Kidney (tissue), 13 donors: ENCODE measurements at regions not wholly inside any gene's neighbourhood (a gene's known extent, or its start where the extent isn't known, plus 50 kb on each side); places are given as distances from the start of the nearest gene placed in this dataset.

Experiments
- DNase-seq, 5 donors: peaks; one replicate each; pipeline ENCODE4 v3.0.0-alpha.2; 2013 to 2020
- FAIRE-seq: peaks from 2 replicates; lab custom pipeline; 2012; peaks lifted over from hg19 to GRCh38; lab: Jason Lieb, UNC
- H3K27ac ChIP-seq, 2 donors: one replicate each; pipeline ENCODE4 v1.7.0; 2013; ENCODE audit warnings: low read depth in 2 of 2, low read length in 2 of 2, inconsistent platforms in 1 of 2
- H3K27me3 ChIP-seq: one replicate; pipeline ENCODE4 v1.7.1; 2013; ENCODE audit warnings: low read length, inconsistent platforms; ENCODE audit not compliant: control insufficient read depth, insufficient read depth
- H3K36me3 ChIP-seq, 3 donors: one replicate each; pipeline versions ENCODE4 v1.7.0 to v1.7.1; 2013; ENCODE audit warnings: low read length in 3 of 3, control low read depth in 1 of 3, inconsistent platforms in 1 of 3; ENCODE audit not compliant: insufficient read depth in 3 of 3, control insufficient read depth in 2 of 3
- H3K4me1 ChIP-seq, 3 donors: one replicate each; pipeline versions ENCODE4 v1.7.0 to v1.7.1; 2013; ENCODE audit warnings: low read length in 3 of 3, inconsistent platforms in 1 of 3, low read depth in 1 of 3; ENCODE audit not compliant: control insufficient read depth in 2 of 3, insufficient read depth in 2 of 3
- H3K4me3 ChIP-seq, 3 donors: one replicate each; pipeline versions ENCODE4 v1.7.0 to v1.8.1; 2013; ENCODE audit warnings: low read length in 3 of 3, control low read depth in 1 of 3, inconsistent platforms in 1 of 3
- H3K9ac ChIP-seq, 3 donors: one replicate each; pipeline versions ENCODE4 v1.7.0 to v1.7.1; 2013; ENCODE audit warnings: low read length in 3 of 3, control low read depth in 1 of 3, inconsistent platforms in 1 of 3
- H3K9me3 ChIP-seq, 3 donors: one replicate each; pipeline versions ENCODE4 v1.7.0 to v1.7.1; 2013; ENCODE audit warnings: low read length in 3 of 3, control low read depth in 1 of 3, inconsistent platforms in 1 of 3; ENCODE audit not compliant: control insufficient read depth in 2 of 3, insufficient read depth in 1 of 3
- CTCF ChIP-seq: IDR thresholded peaks from 3 replicates; pipeline ENCODE4 v1.5.1; 2012; ENCODE audit warnings: mild to moderate bottlenecking, moderate library complexity, borderline replicate concordance; ENCODE audit not compliant: insufficient read depth; ENCODE audit errors: extremely low read depth
- intact Hi-C: fragments of 100-400 bp; cut with DNase I; formaldehyde crosslinking; loops from one replicate; pipeline ENCODE4 v1.11.1; 2022
- donor health status: control.
- donor health status: control.
- donor health status: control.
- donor health status: control.
- donor health status: control.
- donor health status: DM: yes; HTN: yes; CAD: no.
- donor health status: Normal renal cell carcinoma (clear cell type).

- no peaks in the 10 kb centered on the region for H3K27me3 ChIP-seq
- DNase-seq (no peak), FAIRE-seq (no peak)
- H3K9me3 ChIP-seq = no peaks in the 10 kb centered on the region
- no peaks in the 10 kb centered on the region for H3K36me3 ChIP-seq
- intact Hi-C loops = no loop called here
- H3K4me3 ChIP-seq = no peak overlapping the region
- no peaks in the 10 kb centered on the region for H3K4me1 ChIP-seq
- H3K9ac ChIP-seq = no peak overlapping the region
- H3K27ac ChIP-seq = no peak overlapping the region
- TF ChIP-seq CTCF = no peak
Observed at GRCh38 chr12:77253321-77253720, 188.0 kb upstream of the E2F7 start.

GRCh38 chr12:77251799-77252198 lies 186.4 kb upstream of the E2F7 start:
- DNase-seq (no peak), FAIRE-seq (no peak)
- H3K27me3 ChIP-seq = no peaks in the 10 kb centered on the region
- H3K4me3 ChIP-seq = no peak overlapping the region
- H3K4me1 ChIP-seq = no peaks in the 10 kb centered on the region
- intact Hi-C loops = no loop called here
- no peak overlapping the region for H3K27ac ChIP-seq
- no peak overlapping the region for H3K9ac ChIP-seq
- H3K36me3 ChIP-seq = no peaks in the 10 kb centered on the region
- no peak for TF ChIP-seq CTCF
- no peaks in the 10 kb centered on the region for H3K9me3 ChIP-seq

- Histone ChIP-seq H3K4me1 (no peaks in the 10 kb centered on the region), H3K27me3 (no peaks in the 10 kb centered on the region), H3K9me3 (no peaks in the 10 kb centered on the region), H3K4me3 (no peak overlapping the region), H3K9ac (no peak overlapping the region), H3K27ac (no peak overlapping the region), H3K36me3 (no peaks in the 10 kb centered on the region)
- intact Hi-C loops = no loop called here
- DNase-seq = no peak
- FAIRE-seq = no peak
- TF ChIP-seq CTCF = no peak
Observed at GRCh38 chr12:77249892-77250291, 184.5 kb upstream of the E2F7 start.

GRCh38 chr12:77248036-77248435 lies 182.7 kb upstream of the E2F7 start:
- Histone ChIP-seq H3K9me3 (no peaks in the 10 kb centered on the region), H3K27me3 (no peaks in the 10 kb centered on the region), H3K9ac (no peak overlapping the region), H3K4me3 (no peak overlapping the region), H3K4me1 (no peaks in the 10 kb centered on the region), H3K27ac (no peak overlapping the region), H3K36me3 (no peaks in the 10 kb centered on the region)
- intact Hi-C loops = no loop called here
- no peak for DNase-seq
- no peak for FAIRE-seq
- TF ChIP-seq CTCF = no peak
